ENCODE measurements at regions not wholly inside any gene's neighbourhood (a gene's known extent, or its start where the extent isn't known, plus 50 kb on each side); places are given as distances from the start of the nearest gene placed in this dataset.

DNA sequence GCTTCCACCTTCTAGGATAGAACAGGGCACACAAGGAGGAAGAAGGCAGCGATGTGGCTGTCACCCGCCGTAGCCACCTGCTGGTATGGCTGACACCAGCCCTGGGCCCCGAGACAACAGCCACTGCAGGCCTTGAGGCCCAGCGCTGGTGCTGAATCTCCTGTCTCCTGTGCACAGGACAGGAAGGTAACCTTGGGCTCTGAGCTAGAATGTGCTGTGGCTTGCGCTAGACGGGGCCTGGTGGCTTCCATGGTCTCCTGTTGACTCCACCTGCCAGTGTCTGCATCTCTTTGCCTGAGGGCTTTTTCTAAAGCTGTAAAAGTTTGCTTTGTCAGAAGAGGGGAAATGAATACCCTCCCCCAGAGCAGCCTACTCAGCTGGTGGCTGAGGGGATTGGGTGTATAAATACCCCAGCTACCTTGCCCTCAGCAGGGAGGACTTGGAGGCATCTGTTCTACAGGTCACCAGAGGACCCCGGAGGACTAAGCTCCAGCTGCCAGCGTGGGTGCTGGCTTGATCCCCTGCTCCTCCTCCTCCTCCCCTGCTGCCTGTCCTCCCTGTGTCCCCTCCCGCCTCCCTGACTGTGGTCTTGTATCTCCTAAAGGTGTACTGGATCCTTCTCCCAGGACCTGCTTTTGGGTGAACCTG, 76.1 kb upstream of the SDK2 start:
- DNase-seq: no peak
- no peak for TF ChIP-seq POLR2A (IDR thresholded peaks at IDR 0.05)
- TF ChIP-seq, protein P1, sequence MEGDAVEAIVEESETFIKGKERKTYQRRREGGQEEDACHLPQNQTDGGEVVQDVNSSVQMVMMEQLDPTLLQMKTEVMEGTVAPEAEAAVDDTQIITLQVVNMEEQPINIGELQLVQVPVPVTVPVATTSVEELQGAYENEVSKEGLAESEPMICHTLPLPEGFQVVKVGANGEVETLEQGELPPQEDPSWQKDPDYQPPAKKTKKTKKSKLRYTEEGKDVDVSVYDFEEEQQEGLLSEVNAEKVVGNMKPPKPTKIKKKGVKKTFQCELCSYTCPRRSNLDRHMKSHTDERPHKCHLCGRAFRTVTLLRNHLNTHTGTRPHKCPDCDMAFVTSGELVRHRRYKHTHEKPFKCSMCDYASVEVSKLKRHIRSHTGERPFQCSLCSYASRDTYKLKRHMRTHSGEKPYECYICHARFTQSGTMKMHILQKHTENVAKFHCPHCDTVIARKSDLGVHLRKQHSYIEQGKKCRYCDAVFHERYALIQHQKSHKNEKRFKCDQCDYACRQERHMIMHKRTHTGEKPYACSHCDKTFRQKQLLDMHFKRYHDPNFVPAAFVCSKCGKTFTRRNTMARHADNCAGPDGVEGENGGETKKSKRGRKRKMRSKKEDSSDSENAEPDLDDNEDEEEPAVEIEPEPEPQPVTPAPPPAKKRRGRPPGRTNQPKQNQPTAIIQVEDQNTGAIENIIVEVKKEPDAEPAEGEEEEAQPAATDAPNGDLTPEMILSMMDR (IDR thresholded peaks at IDR 0.05): no peak
- Histone ChIP-seq H3K36me3 (no peaks in the 10 kb centered on the region), H3K27me3 (no peaks in the 10 kb centered on the region), H3K9me3 (no peaks in the 10 kb centered on the region), H3K27ac (no peak overlapping the region), H3K4me3 (no peak overlapping the region), H3K4me1 (no peaks in the 10 kb centered on the region)
- intact Hi-C loops (cut with DNase I; ENCODE audit: low total_unique reads): no loop called here

DNA sequence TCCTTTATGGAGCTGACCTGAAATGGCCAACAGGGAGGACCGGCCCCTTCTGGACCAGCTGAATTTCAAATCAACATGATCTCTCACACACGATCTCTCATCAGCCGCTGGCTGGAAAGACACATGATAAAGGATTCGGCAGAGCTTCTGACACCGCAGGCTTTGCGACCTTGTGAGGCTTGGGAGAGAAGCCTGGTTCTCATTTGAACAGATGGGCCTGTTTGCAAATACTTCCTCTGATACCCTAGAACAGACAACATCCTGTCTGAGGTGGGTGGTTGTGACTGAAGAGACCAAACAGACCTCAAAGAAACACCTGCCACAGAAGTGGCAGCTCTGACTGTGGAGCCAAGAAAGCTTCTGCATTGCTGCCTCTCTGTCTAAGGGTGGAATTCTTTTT, 77.9 kb upstream of the SDK2 start:
- H3K9me3 ChIP-seq: no peaks in the 10 kb centered on the region
- no peaks in the 10 kb centered on the region for H3K4me1 ChIP-seq
- no peaks in the 10 kb centered on the region for H3K27me3 ChIP-seq
- intact Hi-C loops (cut with DNase I; ENCODE audit: low total_unique reads): no loop called here
- no peak overlapping the region for H3K4me3 ChIP-seq
- H3K27ac ChIP-seq: no peak overlapping the region
- DNase-seq: no peak
- no peaks in the 10 kb centered on the region for H3K36me3 ChIP-seq
- no peak for TF ChIP-seq POLR2A (IDR thresholded peaks at IDR 0.05)
- TF ChIP-seq, protein P1 (IDR thresholded peaks at IDR 0.05): no peak

DNA sequence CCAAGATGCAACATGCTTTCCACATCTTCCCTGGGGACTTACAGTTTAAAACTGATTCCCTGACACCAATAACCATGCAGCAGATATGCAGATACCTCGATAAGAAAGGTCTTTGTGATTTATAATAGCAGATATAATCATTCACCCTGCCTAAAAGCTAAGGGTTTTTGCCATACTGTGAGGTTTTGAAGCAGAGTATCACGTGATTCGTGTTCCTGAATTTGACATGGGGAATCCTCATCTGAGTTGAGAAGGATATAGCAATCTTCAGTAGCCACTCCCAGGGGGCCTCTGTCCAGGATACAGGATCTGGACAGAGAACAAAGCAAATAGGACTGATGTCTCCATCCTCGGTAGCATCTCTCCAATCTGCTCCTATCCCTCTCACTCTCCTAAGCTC, 79.1 kb upstream of the SDK2 start:
- TF ChIP-seq, protein P1 (IDR thresholded peaks at IDR 0.05): no peak
- TF ChIP-seq POLR2A (IDR thresholded peaks at IDR 0.05): no peak
- Histone ChIP-seq H3K4me3 (no peak overlapping the region), H3K9me3 (no peaks in the 10 kb centered on the region), H3K4me1 (no peaks in the 10 kb centered on the region), H3K27me3 (no peaks in the 10 kb centered on the region), H3K36me3 (no peaks in the 10 kb centered on the region), H3K27ac (no peak overlapping the region)
- no peak for DNase-seq
- intact Hi-C loops (cut with DNase I; ENCODE audit: low total_unique reads): no loop called here

- H3K4me3 ChIP-seq: no peak overlapping the region
- intact Hi-C loops (cut with DNase I; ENCODE audit: low total_unique reads): no loop called here
- no peak for DNase-seq
- no peaks in the 10 kb centered on the region for H3K9me3 ChIP-seq
- no peaks in the 10 kb centered on the region for H3K4me1 ChIP-seq
- no peak for TF ChIP-seq POLR2A (IDR thresholded peaks at IDR 0.05)
- TF ChIP-seq, protein P1 (IDR thresholded peaks at IDR 0.05): no peak
- H3K27me3 ChIP-seq: no peaks in the 10 kb centered on the region
- H3K36me3 ChIP-seq: no peaks in the 10 kb centered on the region
- H3K27ac ChIP-seq: no peak overlapping the region
Observed at GRCh38 chr17:73724341-73724740, 80.1 kb upstream of the SDK2 start.

DNA sequence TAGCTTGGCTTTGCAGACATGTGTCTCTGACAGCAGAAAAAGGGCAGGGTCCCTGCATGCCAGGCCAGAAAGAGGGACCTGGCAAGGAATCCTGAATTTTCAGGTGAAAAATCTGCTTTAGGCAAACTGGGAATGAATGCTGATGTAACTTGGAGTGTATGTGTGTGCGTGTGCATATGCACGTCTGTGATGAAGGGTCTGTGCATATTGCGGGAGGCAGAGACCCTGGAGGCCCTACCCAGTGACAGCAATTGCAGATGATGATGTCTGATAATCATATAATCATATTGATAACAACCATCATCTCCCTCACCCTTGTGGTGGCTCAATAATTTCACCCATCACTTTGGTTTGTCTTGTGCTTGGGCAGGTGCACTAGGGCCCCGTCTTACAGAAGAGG, 80.7 kb upstream of the SDK2 start:
- Histone ChIP-seq H3K36me3 (no peaks in the 10 kb centered on the region), H3K4me1 (no peaks in the 10 kb centered on the region), H3K9me3 (no peaks in the 10 kb centered on the region), H3K4me3 (no peak overlapping the region), H3K27ac (no peak overlapping the region), H3K27me3 (no peaks in the 10 kb centered on the region)
- DNase-seq: no peak
- no peak for TF ChIP-seq POLR2A (IDR thresholded peaks at IDR 0.05)
- TF ChIP-seq, protein P1 (IDR thresholded peaks at IDR 0.05): no peak
- intact Hi-C loops (cut with DNase I; ENCODE audit: low total_unique reads): no loop called here

Measured in uterus (tissue), 3 donors.